Dermis microvascular lymphatic vessel endothelial cell (primary cell): ENCODE measurements at regions not wholly inside any gene's neighbourhood (a gene's known extent, or its start where the extent isn't known, plus 50 kb on each side); places are given as distances from the start of the nearest gene placed in this dataset.

Experiments used
- DNase-seq, 2 donors: peaks; one replicate each; pipeline versions ENCODE4 v3.0.0 to v3.0.0-alpha.2; 2010; ENCODE audit warnings: low read depth in 2 of 2

DNA sequence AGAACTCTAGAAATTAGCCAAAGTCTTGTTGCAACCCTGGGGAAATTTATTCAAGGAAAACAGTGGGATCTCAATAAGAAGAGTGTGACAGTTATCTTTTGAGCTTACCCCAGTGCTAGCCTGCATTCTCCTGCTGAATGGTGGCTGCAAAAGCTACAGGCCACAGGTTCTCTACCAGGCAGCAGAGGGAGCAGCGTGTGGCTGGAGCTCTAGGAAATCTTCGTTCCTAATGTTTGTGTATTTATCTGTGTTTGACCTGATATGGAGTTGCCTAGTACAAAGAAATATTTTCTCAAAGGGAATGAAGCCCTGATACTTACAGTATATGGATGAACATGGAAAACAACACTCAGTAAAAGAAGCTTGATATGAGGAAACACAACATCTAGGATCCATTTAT, 1100.6 kb downstream of the NLGN4Y start:
- no peak for DNase-seq

DNA sequence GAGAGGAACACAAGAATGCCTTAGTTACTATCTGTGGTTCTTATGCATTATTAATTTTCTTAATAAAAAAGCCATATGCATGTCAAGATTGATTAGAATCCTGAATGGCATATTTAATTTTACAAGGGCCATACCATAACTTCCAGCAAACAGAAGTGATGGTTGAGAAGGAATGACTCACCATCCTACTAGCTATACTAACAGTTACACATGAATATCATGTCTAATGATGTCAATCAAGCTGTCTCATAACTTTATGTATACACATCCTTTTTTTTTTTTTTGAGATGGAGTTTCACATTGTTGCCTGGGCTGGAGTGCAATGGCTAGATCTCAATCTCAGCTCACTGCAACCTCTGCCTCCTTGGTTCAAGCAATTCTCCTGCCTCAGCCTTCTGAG, 1123.9 kb downstream of the NLGN4Y start:
- no peak for DNase-seq

DNA sequence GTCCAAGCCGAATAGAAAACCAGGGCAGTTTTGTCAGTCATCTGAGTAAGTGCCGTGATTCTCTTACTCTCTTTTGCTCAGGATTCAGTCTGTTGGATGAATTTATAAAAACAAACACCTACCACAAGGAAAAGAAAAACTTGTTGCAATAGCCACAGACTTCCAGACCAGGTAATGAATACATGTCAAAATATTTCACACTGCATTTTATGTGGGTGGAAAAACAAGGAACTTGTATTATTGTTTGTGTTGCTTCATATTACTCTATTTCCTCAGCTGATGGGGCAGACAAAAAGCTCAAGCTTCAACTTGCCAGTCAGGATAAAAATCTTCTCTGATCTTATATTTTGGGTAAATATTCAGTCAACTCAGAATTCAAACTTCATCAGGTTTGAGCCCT, 1125.7 kb downstream of the NLGN4Y start:
- no peak for DNase-seq

DNA sequence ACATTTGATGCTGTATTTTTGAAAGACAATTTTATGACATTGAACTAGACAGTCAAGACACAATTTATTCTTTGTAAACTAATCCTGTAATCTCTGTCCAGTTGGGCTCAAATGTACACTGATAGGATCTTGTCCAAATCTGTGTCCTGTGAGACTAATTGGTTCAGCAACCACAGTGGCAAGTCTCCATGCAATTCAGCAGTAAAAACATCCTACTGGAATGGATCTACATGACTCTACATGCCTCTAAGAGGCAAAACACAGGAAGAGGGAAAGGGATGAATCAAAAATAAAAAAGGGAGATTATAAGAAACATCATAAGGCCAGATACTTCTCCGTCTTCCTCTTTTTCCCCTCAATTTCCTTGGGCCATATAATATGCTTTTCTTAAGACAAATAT, 1164.2 kb downstream of the NLGN4Y start:
- no peak for DNase-seq

DNA sequence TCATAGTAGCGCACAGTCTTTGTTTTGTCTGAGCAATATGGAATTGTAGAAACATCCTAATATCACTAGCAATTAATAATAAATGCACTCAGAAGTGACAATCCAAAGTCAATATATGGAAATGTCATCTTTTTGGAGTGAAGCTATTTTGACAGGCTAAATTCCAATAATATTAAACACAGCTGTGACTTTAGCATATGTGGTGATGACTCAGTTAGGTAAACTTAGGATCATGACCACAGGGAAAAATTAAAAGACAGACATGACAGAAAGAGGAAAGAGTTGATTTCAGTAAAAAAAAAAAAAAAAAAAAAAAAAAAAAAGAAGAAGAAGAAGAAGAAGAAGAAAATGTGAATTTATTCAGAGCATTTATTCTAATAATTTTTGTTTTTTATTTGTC, 1165.7 kb downstream of the NLGN4Y start:
- DNase-seq: no peak

DNA sequence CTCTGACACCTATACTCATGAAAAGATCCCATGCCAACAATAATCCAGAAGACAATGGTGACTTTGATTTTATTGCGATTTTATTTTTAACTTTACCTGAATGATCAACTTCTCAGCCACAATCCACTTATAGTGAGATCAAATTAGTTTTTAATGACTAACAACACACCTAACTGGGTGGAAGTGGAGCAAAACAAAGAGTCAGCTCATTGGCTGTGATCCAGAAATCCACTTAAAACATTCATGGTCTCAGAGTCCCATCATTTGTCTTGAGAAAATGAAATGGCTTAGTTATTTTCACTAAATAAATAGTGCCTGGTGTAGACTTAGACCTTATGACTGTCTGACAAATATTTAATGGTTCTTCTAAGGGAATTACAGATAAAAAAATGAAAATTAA, 1177.8 kb downstream of the NLGN4Y start:
- DNase-seq: no peak

DNA sequence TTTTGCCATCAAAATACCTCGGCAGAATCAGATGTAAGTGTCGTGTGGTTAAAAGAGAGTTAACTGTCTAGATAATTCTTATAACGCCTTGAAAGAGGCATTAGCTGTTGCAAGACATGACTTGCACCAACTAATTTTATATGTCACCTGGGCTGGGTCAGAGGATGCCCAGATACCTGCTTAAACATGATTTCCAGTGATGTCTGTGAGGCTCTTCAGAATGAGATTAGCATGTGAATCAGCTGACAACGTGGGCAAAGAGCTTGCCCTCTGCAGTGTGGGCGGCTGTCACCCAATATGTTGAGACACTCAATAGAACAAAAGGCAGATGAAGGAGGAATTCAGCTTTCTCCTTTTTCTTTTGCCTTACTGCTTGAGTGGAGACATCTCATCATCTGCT, 1180.6 kb downstream of the NLGN4Y start:
- DNase-seq: no peak

DNA sequence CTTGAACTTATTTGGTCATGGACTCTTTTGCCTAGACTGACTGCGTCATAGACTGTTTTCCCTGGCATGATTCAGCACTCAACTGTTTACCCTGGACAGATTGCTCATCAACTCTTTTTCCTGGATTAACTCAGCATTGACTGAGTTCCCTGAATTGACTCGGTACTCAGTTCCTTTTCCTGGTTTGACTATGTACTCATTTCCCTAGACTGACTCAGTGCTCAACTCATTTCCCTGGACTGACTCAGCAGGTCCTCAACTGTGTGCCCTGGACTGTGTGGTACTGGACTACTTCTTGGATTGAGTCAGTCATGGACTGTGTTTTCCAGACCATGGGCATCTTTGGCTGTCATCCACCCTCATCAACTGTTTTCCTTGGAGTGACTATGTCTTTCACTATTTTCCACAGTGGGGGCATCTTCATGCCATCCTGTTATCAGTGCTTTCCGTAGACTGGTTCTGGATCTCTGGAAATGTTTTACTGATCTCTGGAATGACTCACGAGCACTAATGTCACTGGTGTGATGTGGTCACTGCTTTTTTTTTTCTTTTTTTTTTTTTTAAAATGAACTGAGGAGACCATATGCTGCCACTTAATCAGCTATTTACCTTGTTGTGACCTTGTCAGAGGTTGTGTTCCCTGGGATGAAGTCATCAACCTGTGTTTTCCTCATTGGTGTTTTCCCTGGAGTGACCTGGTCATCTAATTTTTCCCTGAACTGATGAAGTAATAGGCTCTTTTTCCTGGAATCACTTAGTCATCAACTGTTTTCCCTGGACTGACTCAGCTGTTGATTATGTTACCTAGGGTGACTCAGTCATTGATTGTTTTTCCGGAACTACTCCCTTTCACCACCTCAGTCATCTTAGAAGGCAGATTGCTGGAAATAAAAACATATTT, 1225.5 kb downstream of the NLGN4Y start:
- DNase-seq: peak in 1 of 2 donors; percentile 1

DNA sequence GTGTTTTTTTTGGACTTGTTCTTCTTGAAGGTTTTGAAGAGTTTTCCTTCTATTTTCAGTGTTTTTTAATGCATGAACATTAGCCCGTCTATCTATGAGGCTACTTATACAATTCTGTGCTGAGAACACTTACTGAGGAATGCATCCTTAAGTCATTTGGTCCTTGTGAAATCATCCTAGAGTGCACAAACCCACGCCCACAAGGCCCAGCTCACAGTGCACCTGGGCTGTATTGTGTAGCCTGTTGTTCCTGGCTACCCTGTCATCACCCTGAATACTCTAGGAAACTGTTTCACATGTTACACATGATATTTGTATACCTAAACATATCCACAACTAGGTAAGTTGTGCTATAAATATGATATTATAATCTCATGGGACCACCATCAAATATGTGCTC, 1226.7 kb downstream of the NLGN4Y start:
- no peak for DNase-seq

DNA sequence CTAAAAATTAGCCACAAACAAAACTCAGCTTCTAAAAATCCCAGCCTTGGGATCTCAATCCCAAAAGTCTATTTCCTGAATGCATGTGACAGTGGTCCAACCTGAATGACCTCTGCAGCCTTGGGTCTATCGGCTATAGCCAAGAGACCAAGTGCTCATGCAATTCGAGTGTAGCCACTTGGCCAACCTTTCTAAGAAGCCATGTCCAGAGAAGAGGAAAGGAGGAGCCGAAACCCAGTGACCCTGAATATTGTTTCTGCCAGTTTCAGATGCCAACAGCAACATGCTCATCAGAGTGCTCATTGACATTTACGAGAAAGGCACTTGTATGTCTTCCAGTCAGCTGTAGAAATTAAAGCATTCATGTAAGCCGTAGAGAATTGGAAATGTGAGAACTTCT, 1231.9 kb downstream of the NLGN4Y start:
- DNase-seq: no peak

DNA sequence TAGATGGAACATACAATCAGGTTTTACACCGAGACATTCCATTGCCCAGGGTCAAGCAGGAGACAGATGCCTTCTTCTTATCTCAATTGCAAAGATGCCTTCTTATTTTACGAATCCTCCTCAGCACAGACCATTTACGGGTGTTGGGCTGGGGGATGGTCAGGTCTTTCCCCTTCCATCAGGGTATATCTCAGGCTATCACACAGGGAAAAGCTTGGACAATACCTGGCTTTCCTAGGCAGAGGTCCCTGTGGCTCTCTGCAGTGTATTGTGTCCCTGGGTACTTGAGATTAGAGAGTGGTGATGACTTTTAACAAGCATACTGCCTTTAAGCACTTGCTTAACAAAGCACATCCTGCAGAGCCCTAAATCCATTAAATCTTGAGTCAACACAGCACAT, 1249.2 kb downstream of the NLGN4Y start:
- DNase-seq: no peak

DNA sequence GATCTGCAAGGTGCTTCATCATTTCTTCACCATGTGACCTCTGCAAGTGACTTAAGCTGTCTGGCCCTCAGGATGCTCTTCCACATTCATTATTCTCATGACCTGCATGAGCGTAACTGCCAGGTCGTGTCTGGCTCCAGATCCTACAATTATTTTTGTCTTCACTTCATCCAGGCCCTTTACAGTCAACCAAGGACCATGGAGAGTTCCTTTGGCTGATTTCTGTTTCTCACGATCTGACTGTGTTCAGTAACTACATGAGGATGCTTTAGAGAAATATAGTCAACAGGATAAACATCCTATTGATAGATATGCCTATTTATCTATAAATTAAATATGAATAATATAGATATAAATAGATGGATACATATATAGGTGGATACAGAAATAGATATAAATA, 1251.6 kb downstream of the NLGN4Y start:
- DNase-seq: no peak

DNA sequence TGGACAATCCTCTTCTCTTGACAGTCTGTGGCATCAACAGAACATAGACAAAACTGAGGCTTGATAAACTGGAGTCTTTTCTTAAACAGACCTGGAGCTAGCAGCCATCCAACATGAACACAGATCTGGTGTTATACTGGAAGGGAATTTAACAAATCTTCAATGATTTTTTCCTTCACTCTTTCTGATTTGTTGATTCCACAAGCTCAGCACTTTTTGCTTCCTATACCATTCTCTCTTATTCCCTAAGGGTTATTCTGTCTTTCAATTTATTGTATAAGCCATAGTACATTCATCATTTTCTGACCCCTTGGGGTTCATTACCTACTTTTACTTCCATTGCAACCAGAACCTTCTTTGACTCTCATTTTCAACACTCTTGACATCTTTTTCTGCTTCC, 1255.6 kb downstream of the NLGN4Y start:
- DNase-seq: no peak

DNA sequence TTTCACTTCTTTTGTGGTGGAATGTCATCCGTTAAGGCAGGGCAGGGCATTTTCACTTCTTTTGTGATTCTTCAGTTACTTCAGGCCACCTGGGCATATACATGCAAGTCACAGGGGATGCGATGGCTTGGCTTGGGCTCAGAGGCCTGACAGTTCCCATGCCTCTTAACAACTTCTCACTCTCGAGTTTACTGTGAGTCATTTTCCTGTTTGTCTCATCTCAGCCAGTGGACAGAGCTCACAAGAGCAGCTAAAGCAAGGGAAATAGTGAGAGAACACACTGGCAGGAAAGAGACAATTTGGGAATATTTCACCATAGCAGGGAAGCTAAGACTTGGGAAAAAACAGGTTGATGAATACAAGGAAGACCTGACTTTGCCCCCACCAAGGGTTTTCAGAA, 1275.7 kb downstream of the NLGN4Y start:
- DNase-seq: no peak

DNA sequence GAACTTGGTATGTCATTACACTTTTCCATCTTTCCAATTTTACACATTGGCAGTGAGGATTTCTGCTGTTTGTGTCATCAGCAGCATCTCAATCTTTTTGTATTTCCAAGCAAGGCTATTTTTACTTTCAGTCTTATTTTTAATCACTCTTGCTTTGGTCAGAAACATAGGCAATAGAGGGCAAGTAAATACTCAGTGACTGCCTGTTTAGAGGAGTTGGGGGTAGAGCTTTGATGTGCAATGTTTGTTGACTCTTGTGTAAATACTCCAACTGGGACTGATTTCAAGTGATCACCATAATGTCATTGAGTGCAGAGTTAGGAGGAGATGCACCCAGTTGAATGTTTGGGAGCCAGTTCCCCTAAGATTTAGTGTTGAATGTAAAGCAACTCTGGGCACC, 1281.7 kb downstream of the NLGN4Y start:
- no peak for DNase-seq

DNA sequence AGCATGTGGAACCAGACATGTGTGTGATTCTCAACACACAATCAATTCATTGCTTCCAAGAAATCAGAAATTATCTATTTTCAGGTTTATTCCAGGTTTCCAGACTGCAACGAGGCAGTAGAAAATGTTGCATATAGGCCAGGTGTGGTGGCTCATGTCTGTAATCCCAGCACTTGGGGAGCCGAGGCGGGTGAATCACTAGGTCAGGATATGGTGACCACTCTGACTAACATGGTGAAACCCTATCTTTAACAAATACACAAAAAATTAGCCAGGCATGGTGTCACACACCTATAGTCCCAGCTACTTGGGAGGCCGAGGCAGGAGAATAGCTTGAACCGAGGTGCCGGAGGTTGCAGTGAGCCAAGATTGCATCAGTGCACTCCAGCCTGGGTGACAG, 1289.9 kb downstream of the NLGN4Y start:
- no peak for DNase-seq
